GM19438 (cell line): ENCODE measurements at regions not wholly inside any gene's neighbourhood (a gene's known extent, or its start where the extent isn't known, plus 50 kb on each side); places are given as distances from the start of the nearest gene placed in this dataset.

ENCODE experiments used
- ATAC-seq: cut with Tn5 transposase; IDR thresholded peaks from one replicate; pipeline ENCODE4 v1.9.1; 2021; ENCODE audit warnings: low read depth; ENCODE audit not compliant: unreplicated experiment

GRCh38 chr7:11895337-11895736 lies 63.3 kb upstream of the THSD7A start:
- no peak for ATAC-seq

GRCh38 chr7:11896663-11897062 lies 64.7 kb upstream of the THSD7A start:
- ATAC-seq = no peak

- ATAC-seq = no peak
These were observed 67.2 kb upstream of the THSD7A start for GRCh38 chr7:11899247-11899646.

- ATAC-seq = no peak
These were observed 78.3 kb upstream of the THSD7A start for GRCh38 chr7:11910253-11910652.

GRCh38 chr7:11911900-11912299 lies 79.9 kb upstream of the THSD7A start:
- no peak for ATAC-seq

GRCh38 chr7:11914645-11915044 lies 82.6 kb upstream of the THSD7A start:
- no peak for ATAC-seq

GRCh38 chr7:11923376-11923930 lies 91.5 kb upstream of the THSD7A start:
- no peak for ATAC-seq

GRCh38 chr7:11931307-11931706 lies 99.3 kb upstream of the THSD7A start:
- ATAC-seq = no peak

GRCh38 chr7:11934796-11935195 lies 102.8 kb upstream of the THSD7A start:
- no peak for ATAC-seq

- ATAC-seq = no peak
These were observed 103.9 kb upstream of the THSD7A start for GRCh38 chr7:11935905-11936304.

GRCh38 chr7:11946794-11947193 lies 114.8 kb upstream of the THSD7A start:
- ATAC-seq = no peak

- ATAC-seq = no peak
These were observed 118.3 kb upstream of the THSD7A start for GRCh38 chr7:11950281-11950680.

- ATAC-seq = no peak
These were observed 118.9 kb upstream of the THSD7A start for GRCh38 chr7:11950942-11951341.

GRCh38 chr7:11951909-11952308 lies 119.9 kb upstream of the THSD7A start:
- no peak for ATAC-seq

- no peak for ATAC-seq
These were observed 121.0 kb upstream of the THSD7A start for GRCh38 chr7:11952972-11953371.

- ATAC-seq = no peak
These were observed 125.0 kb upstream of the THSD7A start for GRCh38 chr7:11956991-11957390.

GRCh38 chr7:11957956-11958355 lies 126.0 kb upstream of the THSD7A start:
- ATAC-seq = no peak

GRCh38 chr7:11959121-11959520 lies 127.1 kb upstream of the THSD7A start:
- no peak for ATAC-seq

GRCh38 chr7:11960621-11961020 lies 128.6 kb upstream of the THSD7A start:
- no peak for ATAC-seq

- no peak for ATAC-seq
These were observed 137.6 kb upstream of the THSD7A start for GRCh38 chr7:11969643-11970042.

- no peak for ATAC-seq
These were observed 138.1 kb upstream of the THSD7A start for GRCh38 chr7:11970132-11970531.

GRCh38 chr7:11985376-11985775 lies 153.4 kb upstream of the THSD7A start:
- ATAC-seq = no peak

GRCh38 chr7:11985971-11986370 lies 154.0 kb upstream of the THSD7A start:
- ATAC-seq = no peak
